ENCODE measurements at regions not wholly inside any gene's neighbourhood (a gene's known extent, or its start where the extent isn't known, plus 50 kb on each side); places are given as distances from the start of the nearest gene placed in this dataset.
"Not testable (repeated sequence)": the region's sequence is repeated elsewhere in the genome, so short reads cannot be mapped to it uniquely, and the experiment has no call there.

- Histone ChIP-seq H3K9ac (ENCODE audit: low read length in 5 of 5) (no peak overlapping the region), H3K36me3 (ENCODE audit: control insufficient read depth in 5 of 5, insufficient read depth in 5 of 5, low read length in 5 of 5) (no peaks in the 10 kb centered on the region), H3K27ac (ENCODE audit: low read depth, low read length) (no peak overlapping the region), H3K4me3 (ENCODE audit: low read depth in 1 of 5, low read length in 5 of 5) (no peak overlapping the region), H3K27me3 (ENCODE audit: control insufficient read depth in 5 of 5, insufficient read depth in 4 of 5, low read length in 5 of 5) (no peaks in the 10 kb centered on the region), H3K4me1 (ENCODE audit: control insufficient read depth in 5 of 5, insufficient read depth in 5 of 5, low read length in 5 of 5) (no peaks in the 10 kb centered on the region), H3K9me3 (ENCODE audit: control insufficient read depth in 5 of 5, low read length in 5 of 5) (peaks cover 0 to 9% (median 0%) of the 10 kb centered on the region in 5 donors)
These were observed 62.4 kb upstream of the GMDS start for GRCh38 chr6:2307799-2308198.

- H3K36me3 ChIP-seq (ENCODE audit: control insufficient read depth in 5 of 5, insufficient read depth in 5 of 5, low read length in 5 of 5), result no peaks in the 10 kb centered on the region
- no peak overlapping the region for H3K4me3 ChIP-seq (ENCODE audit: low read depth in 1 of 5, low read length in 5 of 5)
- no peaks in the 10 kb centered on the region for H3K27me3 ChIP-seq (ENCODE audit: control insufficient read depth in 5 of 5, insufficient read depth in 4 of 5, low read length in 5 of 5)
- H3K9me3 ChIP-seq (ENCODE audit: control insufficient read depth in 5 of 5, low read length in 5 of 5), result peaks cover 0 to 14% (median 0%) of the 10 kb centered on the region in 5 donors
- H3K4me1 ChIP-seq (ENCODE audit: control insufficient read depth in 5 of 5, insufficient read depth in 5 of 5, low read length in 5 of 5), result no peaks in the 10 kb centered on the region
- no peak overlapping the region for H3K9ac ChIP-seq (ENCODE audit: low read length in 5 of 5)
- no peak overlapping the region for H3K27ac ChIP-seq (ENCODE audit: low read depth, low read length)
These were observed 60.5 kb upstream of the GMDS start for GRCh38 chr6:2305951-2306350.

- H3K9ac ChIP-seq (ENCODE audit: low read length in 5 of 5); H3K36me3 ChIP-seq (ENCODE audit: control insufficient read depth in 5 of 5, insufficient read depth in 5 of 5, low read length in 5 of 5): not testable (repeated sequence)
These were observed 57.1 kb upstream of the GMDS start for GRCh38 chr6:2302482-2302881.

GRCh38 chr6:2296781-2297180, 51.4 kb upstream of the GMDS start:
- no peaks in the 10 kb centered on the region for H3K27me3 ChIP-seq (ENCODE audit: control insufficient read depth in 5 of 5, insufficient read depth in 4 of 5, low read length in 5 of 5)
- no peaks in the 10 kb centered on the region for H3K4me1 ChIP-seq (ENCODE audit: control insufficient read depth in 5 of 5, insufficient read depth in 5 of 5, low read length in 5 of 5)
- peaks cover 0 to 4% (median 0%) of the 10 kb centered on the region in 5 donors for H3K36me3 ChIP-seq (ENCODE audit: control insufficient read depth in 5 of 5, insufficient read depth in 5 of 5, low read length in 5 of 5)
- H3K9ac ChIP-seq (ENCODE audit: low read length in 5 of 5), result no peak overlapping the region
- H3K9me3 ChIP-seq (ENCODE audit: control insufficient read depth in 5 of 5, low read length in 5 of 5), result peaks cover 0 to 32% (median 10%) of the 10 kb centered on the region in 5 donors
- no peak overlapping the region for H3K27ac ChIP-seq (ENCODE audit: low read depth, low read length)
- no peak overlapping the region for H3K4me3 ChIP-seq (ENCODE audit: low read depth in 1 of 5, low read length in 5 of 5)

More at GRCh38 chr6:2302482-2302881, 57.1 kb upstream of the GMDS start:
- H3K9me3 ChIP-seq (ENCODE audit: control insufficient read depth in 5 of 5, low read length in 5 of 5), result peaks cover 0 to 14% (median 0%) of the 10 kb centered on the region in 5 donors
- H3K27ac ChIP-seq (ENCODE audit: low read depth, low read length); H3K4me1 ChIP-seq (ENCODE audit: control insufficient read depth in 5 of 5, insufficient read depth in 5 of 5, low read length in 5 of 5); H3K27me3 ChIP-seq (ENCODE audit: control insufficient read depth in 5 of 5, insufficient read depth in 4 of 5, low read length in 5 of 5); H3K4me3 ChIP-seq (ENCODE audit: low read depth in 1 of 5, low read length in 5 of 5): not testable (repeated sequence)

All from subcutaneous abdominal adipose tissue (tissue), 5 donors.